SH-SY5Y (cell line): ENCODE measurements at regions not wholly inside any gene's neighbourhood (a gene's known extent, or its start where the extent isn't known, plus 50 kb on each side); places are given as distances from the start of the nearest gene placed in this dataset.

Source experiments
- GATA2 ChIP-seq: IDR thresholded peaks from 2 replicates; pipeline ENCODE4 v1.6.1; 2011; ENCODE audit warnings: mild to moderate bottlenecking, low read depth, low read length
- GATA3 ChIP-seq: IDR thresholded peaks from 2 replicates; pipeline ENCODE4 v1.6.1; 2011; ENCODE audit warnings: low read depth, mild to moderate bottlenecking, low read length, moderate library complexity

DNA sequence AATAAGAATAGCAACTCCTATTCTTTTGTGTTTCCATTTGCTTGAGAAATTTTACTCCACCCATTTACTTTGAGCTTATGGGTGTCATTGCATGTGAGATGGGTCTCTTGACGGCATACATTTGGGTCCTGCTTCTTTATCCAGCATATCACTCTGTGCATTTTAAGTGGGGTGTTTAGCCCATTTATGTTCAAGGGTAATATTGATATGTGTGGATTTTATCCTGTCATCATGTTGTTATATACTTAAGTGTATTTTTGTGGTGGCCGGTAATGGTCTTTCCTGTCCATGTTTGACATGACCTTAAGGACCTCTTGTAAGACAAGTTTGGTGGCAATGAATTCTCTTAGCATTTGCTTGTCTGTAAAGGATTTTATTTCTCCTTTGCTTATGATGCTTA lies 100.1 kb downstream of the ATP23 start:
- TF ChIP-seq GATA3 (no peak), GATA2 (no peak)
